GM18517 (cell line): ENCODE measurements at regions not wholly inside any gene's neighbourhood (a gene's known extent, or its start where the extent isn't known, plus 50 kb on each side); places are given as distances from the start of the nearest gene placed in this dataset.

ENCODE experiments used
- ATAC-seq: cut with Tn5 transposase; IDR thresholded peaks from one replicate; pipeline ENCODE4 v1.9.1; 2021; ENCODE audit warnings: mild to moderate bottlenecking, moderate library complexity; ENCODE audit not compliant: unreplicated experiment

DNA sequence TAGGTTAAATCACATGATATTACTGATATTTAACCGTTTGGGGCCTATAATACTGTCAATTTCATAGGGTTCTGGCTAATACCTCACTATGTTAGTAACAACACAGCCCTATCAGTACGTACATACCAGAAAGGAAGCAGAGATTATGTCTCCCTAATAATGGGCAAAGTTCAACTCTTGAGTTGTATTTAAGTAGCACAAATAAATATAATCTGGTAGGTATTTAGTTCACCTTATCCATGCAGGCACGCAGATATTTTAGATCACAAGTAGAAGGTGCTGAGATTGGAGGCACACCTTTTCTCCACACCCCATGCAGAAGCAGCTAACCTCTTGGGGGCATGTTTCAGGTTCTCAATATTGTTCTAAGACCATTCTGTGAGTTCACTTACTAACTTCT lies 118.9 kb downstream of the IRS1 start:
- ATAC-seq: no peak

DNA sequence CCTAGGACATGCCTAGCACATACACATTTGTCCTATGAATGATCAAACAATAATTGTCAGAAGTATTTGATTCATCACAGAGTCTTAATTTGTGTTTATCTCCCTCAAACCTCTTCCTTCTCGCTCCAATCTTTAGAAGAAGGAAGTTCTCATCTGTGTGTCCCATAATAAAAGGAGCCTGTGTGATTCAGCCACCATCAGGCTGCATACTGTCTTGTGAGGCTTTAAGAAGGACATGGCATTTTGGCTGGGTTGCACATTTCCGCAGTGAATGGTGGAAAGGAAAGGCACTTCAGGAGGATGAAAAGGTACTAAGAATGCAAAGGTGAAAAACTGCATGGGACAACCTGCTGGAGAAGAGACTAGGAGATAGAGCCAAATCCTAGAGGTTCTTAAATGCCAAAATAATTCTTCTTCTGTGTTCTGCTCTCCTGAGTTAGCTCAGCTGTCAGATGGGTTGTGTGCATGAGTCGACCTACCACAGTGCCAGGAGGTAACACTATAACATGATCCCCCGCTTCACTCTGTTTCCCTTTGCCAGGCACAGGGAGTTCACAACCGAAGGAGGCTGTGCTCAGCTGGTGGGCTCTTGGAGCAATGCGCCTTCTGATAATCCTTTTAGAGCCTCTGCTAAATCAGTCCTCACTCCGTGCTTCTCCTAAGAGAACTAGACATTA lies 120.1 kb downstream of the IRS1 start:
- no peak for ATAC-seq

DNA sequence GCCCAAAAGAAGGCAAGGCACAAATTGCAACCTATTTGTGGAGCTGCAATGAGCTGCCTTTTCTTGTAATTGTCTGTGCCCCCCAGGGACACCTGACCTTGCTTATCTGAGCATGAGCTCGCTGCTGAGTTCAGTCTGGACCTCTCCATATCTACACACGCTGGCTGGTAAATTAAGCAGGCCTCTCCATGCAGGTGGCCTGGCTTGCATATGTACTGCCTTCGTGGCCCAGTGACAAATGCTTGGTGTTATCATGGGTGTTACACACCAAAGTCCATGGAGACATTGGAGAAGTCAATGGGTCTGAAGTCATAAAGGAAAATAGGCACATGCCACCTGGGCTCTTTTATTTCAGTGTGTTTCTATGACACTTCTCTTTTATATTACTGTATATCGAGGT lies 121.2 kb downstream of the IRS1 start:
- no peak for ATAC-seq

DNA sequence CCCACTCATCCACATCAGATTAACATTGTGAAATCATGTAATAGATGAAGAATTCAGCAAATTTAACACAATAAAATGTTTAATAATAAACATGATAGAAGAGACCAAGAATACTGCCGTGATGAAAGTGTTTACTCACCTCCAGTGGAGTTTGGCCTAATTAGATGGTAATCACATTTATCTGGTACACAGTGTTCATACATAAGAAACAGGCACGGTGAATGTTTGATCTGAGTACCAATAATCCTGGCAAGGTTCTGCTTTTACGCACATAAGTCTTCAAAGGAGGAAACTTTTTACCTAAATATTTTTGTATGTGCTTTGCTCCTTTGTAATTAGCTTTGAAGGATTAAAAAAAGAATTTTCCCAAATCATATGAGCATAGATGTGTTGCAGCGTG lies 122.5 kb downstream of the IRS1 start:
- ATAC-seq: no peak

DNA sequence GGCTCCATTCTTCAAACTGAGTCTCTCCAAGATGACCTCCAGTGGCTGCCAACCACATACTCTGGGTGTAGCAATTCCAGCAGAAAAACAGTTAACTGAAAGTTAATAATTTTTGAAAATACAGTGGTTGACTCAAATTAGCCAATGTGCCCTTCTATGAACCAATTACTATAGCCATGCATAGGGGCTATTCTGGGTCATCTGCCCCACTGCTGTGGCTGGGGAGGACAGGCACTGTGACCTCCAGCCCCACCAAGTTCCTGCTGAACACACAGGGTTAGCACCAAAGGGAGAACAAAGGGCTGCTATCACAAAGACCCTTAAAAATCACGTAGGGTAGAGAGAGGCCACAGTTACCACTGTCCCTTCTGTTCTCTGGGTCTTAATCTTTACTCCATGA lies 123.0 kb downstream of the IRS1 start:
- ATAC-seq: no peak

DNA sequence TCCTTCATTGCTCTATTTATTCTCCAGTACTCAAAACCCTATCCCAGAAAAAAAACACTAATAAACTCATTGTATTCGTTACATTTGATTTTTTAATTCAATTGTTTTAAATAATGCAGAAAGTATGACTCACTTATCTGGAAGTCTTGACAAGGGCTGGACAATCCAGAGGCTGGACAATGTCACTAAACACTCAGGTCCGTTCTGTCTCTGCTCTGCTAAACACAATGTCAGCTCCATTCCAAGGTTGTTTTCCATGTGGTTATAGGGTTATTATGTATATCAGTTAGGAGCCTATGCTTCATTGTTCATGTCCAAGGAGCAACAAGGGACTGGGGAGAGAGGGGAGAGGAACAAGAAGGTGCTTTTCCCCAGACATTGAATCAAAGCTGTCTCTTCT lies 125.5 kb downstream of the IRS1 start:
- no peak for ATAC-seq

DNA sequence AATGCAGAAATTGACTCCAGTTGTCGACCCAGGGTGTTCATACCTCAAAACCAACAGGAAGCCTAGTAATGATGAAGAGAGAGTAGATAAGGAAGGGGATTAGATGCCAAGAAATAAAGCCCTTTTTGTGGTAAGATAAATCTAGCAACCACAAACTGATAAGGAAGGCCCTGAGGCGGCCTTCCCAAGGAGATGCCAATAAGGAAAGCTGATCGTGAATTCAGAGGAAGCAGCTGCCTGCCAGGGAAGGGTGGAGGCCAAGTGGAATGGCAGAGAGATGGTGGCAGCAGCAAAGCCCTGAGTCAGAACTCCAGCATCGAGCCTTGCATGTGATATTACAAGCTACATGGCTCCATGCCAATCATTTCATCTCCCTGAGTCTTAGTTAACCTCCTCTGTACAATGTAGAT lies 126.3 kb downstream of the IRS1 start:
- ATAC-seq: no peak

DNA sequence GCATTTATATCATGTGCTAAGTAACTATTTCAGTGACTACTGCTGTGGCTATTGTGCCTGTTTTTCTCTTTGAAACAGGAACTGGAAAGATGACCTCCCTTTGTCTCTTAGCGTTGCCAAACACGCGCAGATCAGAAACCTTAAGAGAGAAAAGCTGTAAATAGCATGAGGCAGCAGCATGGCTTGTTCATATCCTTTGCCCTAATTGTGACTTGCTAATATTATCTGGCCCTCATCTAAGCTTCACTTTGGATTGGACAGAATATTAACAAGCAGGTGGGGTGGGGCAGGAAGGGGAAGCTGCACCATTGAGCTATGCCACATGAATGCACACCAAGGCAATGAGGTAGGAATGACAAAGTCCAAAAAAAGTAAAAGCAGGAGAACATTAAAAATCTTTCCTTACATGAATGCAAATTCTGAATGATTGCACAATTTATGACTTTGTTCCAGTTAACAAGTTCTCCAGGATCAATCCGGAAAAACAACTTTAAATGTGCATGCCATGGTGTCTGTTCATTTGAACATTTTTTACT lies 128.4 kb downstream of the IRS1 start:
- ATAC-seq: no peak

DNA sequence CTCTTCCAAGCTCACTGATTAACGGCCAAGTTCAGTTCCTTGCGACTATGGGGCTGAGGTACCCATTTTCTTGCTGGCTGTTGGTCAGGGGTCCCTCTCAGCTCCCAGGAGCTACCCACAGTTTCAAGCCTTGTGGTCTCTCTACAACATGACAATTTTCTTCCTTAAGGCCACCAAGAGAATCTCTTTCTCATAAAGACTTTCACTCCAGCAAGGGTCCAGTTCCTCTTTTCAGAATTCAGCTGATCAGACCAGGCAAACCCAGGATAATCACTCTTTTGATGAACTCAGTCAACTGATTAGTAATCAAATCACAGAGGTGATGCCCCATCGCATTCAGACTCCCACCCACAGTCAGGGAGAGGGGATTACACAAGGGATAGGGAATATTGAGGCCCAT lies 129.7 kb downstream of the IRS1 start:
- ATAC-seq: no peak

DNA sequence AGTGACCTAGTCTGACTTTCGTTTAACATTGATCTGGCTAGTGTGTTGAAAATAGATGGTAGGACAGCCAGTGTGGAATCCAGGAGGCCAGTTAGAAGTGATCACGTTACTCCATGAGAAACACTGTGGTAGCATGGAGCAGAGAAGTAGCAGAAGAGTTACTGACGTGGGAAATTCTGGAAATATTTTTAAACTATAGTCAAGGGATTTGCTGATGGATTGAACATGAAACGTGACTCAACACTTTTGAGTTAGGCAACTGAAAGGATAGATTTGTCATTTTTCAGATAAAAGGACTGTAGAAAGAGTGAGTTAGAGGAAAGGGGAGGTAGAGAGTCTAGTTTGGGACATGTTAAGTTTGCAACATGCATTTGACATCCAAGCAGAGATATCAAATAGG lies 130.4 kb downstream of the IRS1 start:
- ATAC-seq: no peak

DNA sequence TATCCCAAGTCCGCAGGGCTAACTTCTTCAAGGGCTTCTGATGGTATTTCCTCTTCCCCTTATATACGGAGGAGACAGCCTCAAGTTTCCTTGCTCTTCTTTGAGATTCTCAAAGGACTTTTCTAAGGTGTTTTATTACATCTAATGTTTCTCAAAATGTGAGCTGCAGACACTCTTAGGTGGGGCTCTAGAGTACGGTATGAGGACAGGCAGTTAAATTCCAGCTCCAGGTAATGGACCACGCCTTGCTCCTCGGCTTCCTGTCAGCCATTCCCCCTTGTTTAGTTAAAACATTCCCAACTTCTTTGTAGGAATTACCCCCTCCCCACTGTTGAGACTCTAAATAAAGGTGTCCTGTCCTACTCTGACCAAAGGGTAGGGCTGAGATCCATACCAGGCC lies 131.9 kb downstream of the IRS1 start:
- no peak for ATAC-seq

DNA sequence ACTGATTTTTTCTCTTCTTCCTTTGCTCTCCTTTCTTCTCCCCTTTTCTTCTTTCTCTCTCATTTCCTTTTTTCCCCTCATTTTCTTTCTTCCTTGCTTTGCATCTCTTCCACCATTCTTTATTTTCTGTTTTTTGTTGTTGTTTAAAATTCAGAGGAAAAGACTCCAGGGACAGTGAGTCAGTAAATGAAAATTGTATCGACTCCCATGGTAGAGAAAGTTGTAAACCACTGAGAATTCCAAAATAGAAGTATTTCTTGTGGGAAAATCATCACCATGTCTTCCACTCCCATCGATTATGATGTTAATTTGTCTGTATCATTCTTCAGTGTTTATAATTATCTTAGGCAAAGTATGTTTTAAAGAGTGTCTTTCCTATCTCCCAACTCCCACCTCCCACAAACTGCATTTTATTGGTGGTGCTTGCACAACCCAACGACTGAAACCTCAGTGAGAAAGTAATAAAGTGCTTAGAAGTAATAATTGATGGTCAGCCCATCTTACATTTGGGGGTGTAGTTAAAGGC lies 134.3 kb downstream of the IRS1 start:
- ATAC-seq: no peak

DNA sequence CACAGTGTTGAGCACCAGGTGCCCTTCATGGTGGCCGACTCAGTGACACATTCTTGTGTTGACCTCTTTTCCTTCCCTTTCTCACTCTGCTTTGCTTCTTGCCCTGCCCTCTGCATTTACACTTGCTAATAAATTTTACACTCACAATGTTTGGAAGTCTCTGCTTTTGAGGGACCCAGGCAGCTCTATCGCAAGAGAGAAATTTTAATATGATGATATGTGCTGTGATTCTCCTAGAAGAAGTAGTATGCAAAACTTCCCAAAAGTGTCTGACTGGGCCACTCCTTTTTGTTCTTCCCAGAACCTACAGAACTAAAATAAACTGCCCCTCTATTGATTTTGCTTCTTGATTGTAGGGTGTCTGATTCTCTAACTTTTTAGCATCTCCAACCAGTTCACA lies 135.0 kb downstream of the IRS1 start:
- ATAC-seq: no peak

DNA sequence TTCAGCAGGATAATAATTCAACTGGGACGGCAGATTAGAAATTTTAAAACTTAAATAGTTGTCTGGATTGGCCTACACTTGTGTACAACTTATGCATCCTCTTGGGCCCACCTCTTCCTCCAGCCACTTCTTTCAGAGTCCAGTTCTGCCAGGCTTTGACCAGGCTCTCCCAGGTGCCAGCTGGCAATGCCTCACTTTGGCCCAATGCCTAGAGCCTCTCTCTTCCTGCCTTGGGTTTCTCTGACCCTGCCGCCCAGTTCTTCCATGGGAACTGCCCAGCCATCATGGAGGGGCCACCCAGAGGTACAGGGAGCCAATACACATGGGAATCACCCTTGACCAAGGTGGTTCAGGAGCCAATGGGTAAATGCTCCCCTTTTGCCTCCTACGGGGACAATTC lies 135.5 kb downstream of the IRS1 start:
- ATAC-seq: no peak

DNA sequence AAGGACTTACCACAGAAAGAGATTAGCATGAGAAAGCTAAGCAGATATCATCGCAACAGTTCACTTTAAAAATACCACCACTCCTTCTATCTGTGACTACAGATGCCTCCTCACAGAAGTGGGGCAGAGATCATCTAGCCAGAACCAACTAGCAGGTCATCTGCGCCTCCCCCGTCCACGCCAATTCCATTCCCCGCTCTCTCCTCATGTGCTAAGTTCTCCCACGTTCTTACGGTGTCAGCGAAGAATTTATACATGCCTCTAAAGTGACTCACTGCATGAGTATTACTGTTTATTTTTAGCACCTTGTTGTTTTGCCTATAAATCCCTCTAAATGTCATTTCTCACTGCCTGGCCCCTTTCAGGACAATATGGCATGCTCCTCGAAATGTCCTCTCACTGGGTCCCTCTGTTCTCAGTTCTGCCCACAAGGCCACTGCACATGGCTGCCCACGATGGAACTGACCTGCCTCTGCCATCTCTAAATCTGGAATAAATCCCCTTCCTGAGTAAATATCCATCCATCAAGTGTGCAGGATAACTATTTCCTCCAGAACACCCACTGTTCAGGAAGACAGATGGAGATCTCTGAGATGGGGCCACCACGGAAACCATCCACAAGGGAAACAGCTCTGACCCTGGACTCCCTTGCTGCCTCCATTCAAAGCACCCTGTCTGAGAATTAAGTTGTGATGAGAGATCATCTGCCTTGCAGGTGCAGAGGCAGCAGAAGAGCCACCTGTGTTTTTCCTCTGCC lies 137.7 kb downstream of the IRS1 start:
- no peak for ATAC-seq

DNA sequence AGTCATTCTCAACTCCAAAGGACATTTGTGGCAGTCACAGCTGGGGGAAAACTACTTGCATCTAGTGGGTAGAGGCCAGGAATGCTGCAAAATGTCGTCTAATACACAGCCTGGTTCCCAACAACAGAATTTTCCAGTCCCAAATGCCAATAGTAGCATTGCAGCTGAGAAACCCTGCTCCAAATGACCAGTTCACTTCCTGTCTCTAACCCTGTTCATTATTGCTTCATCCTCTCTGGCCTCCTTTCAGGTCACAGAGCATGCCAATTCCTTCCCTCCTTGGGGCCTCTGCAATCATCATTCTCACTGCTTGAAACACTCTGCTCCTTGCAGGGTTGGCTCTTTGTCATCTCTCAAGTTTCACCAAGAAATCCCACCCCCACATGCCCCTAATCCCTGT lies 139.1 kb downstream of the IRS1 start:
- no peak for ATAC-seq

DNA sequence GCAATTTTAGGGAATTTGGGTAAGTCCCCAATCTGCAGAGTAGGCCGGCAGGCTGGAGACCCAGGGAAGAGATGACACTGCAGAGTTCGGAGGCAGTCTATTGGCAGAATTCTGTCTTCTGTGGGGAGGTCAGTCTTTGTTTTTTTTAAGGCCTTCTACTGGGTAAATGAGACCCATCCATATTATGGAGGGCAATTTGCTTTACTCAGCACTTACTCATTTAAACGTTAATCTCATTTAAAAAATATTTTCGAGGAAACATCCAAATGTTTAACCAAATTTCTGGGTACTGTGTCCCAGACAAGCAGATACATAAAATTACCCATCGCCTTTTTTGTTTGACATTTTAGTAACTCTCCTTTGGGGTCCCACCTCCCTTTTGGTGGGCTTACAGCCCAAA lies 139.5 kb downstream of the IRS1 start:
- ATAC-seq: no peak

DNA sequence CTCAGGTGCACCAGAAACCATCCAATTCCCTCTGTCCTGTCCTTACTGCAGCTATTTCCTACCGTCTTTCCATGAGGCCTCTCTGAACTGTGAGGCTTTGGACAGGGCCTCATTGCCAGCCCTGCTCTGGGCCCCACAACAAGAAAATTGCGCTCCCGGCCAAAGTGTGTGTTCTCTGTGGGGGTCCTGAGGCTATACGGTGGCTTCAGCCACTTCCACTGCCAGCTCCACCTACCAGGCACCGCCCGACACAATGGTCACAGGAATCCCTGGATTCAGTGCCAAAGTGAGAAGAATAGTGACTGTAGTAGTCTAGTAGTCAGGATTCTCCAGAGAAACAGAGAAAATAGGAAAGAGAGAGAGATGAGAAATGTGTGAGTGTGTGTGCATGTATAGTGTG lies 140.2 kb downstream of the IRS1 start:
- ATAC-seq: no peak

DNA sequence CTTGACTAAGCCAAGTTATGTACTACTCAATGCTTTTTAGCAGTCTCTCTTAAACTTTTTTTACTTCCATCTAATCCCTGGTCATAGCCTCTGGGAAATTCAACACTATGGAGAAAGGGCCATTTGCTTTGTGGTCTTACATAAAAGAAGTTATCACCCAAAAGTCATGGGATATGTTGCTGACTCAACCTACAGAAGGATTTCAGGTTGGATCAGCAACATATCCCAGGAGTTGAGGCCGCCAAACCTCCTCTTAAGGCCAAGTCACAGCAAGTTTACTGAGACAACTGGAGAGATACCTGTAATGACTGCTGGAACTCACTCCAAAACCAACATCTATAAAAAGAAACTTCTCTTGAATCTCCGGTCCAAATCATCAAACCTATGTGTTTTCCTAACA lies 141.1 kb downstream of the IRS1 start:
- no peak for ATAC-seq

DNA sequence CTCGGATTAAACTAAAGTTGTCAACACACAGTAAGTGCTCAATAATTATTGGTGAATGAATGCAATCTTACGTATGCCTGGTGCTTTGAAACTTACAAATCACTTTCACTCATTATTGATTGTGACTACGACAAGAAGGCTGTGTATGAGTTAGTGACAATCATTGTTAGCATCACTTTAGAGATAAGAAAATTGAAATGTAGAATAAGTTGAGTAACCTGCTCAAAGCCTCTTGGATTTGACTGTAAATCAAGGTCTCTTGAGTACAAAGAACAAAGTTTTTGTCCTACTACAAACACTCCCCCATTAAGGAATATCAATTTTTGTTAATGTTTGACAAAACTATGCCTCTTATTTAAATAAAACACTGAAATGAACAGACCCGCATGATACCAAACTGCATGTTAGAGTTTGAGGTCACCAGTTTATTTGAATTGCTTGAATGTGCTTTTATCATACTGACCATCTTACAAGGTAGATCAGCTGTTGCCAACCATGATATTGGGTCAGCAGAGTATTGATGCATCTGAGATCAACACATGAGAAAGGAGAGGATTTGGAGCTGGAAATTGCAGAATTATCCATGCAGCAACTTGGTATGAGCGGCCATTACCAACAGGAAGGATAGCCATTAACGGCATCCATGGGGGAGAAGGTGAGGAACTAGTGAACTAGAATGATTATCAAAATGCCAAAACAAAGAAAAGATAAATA lies 142.1 kb downstream of the IRS1 start:
- no peak for ATAC-seq

DNA sequence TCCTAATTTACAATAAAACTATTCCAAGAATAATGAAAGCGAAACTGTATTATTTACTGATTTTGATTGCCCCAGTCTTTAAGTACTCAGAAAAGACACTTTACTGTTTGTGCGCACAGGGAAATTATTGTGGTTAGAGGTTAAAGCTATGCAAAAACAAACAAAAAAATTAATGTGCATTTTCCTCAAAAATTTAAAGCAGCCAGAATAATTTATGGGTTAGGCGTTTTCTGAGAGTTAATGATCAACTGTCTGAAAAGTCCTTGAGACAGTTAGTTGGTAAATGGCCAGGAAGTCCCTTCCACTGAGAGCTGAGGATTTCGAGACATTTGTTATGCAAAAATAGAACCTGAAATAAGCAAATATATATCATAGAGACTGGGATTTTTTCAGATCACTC lies 143.3 kb downstream of the IRS1 start:
- no peak for ATAC-seq

DNA sequence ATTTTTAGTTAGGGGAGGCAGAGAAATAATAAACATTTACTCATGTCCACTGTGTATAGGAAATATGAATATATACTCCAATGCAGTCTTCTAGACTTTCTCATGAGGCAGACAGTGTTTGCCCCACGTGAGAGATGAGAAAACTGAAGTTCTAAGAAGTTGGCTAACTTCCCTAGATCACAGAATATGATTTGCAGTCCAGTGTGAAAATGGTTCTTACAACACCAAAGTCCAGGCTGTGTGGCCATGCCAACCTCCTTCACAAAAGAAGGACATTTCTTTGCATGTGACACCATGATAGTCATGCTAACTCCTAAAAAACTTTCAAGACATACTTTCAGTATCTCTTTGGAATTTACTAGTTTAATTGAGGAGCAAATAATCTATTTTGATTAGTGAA lies 143.7 kb downstream of the IRS1 start:
- no peak for ATAC-seq
